ENCODE measurements at regions not wholly inside any gene's neighbourhood (a gene's known extent, or its start where the extent isn't known, plus 50 kb on each side); places are given as distances from the start of the nearest gene placed in this dataset.

GRCh38 chr5:36421256-36421655, 119.6 kb upstream of the RANBP3L start:
- TF ChIP-seq CTCF (IDR thresholded peaks at IDR 0.05) (no peak), POLR2A (IDR thresholded peaks at IDR 0.05) (no peak)

Measured in stomach (tissue), 4 donors.